Stimulated activated naive B cell treated with anti-CD40 and anti-IgM and Interleukin-4, amounts not matched to agents 10 μg/mL and 1 μg/mL and 100 μg/mL, for 72 hours (primary cell): ENCODE measurements at regions not wholly inside any gene's neighbourhood (a gene's known extent, or its start where the extent isn't known, plus 50 kb on each side); places are given as distances from the start of the nearest gene placed in this dataset.
"Not testable (repeated sequence)": the region's sequence is repeated elsewhere in the genome, so short reads cannot be mapped to it uniquely, and the experiment has no call there.

Experiments used
- ATAC-seq, 2 donors: fragments of 150-1000 bp; cut with Tn5 transposase; replicated peaks; 2 replicates each; pipeline ENCODE4 v1.10.0; 2021; ENCODE audit warnings: moderate library complexity in 1 of 2
- DNase-seq: peaks from one replicate; pipeline ENCODE4 v3.0.0; 2021
- H3K27ac Mint-ChIP-seq: one replicate; pipeline ENCODE4 v1.8.0; 2022; ENCODE audit warnings: mild to moderate bottlenecking, mixed read lengths
- H3K27me3 Mint-ChIP-seq, 2 donors: one replicate each; pipeline ENCODE4 v1.8.0; 2022; ENCODE audit warnings: mixed read lengths in 2 of 2
- H3K36me3 Mint-ChIP-seq, 2 donors: one replicate each; pipeline ENCODE4 v1.8.0; 2022; ENCODE audit warnings: mixed read lengths in 2 of 2, mild to moderate bottlenecking in 1 of 2
- H3K4me1 Mint-ChIP-seq, 2 donors: one replicate each; pipeline ENCODE4 v1.8.0; 2022; ENCODE audit warnings: mixed read lengths in 2 of 2, mild to moderate bottlenecking in 1 of 2
- H3K4me3 Mint-ChIP-seq, 2 donors: one replicate each; pipeline ENCODE4 v1.8.0; 2022; ENCODE audit warnings: mild to moderate bottlenecking in 2 of 2, mixed read lengths in 2 of 2, moderate library complexity in 1 of 2
- H3K9me3 Mint-ChIP-seq, 2 donors: one replicate each; pipeline ENCODE4 v1.8.0; 2022; ENCODE audit warnings: mixed read lengths in 2 of 2, mild to moderate bottlenecking in 1 of 2

DNA sequence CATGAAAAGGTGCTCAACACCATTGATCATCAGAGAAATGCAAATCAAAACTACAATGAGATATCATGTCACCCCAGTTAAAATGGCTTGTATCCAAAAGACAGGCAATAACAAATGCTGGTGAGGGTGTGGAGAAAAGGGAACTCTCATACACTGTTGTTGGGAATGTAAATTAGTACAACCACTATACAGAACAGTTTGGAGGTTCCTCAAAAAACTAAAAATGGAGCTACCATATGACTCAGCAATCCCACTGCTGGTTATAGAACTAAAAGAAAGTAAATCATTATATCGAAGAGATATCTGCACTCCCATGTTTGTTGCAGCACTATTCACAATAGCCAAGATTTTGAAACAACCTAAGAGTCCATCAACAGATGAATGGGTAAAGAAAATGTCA lies 238.0 kb downstream of the ZNF621 start:
- DNase-seq, H3K4me3 Mint-ChIP-seq, ATAC-seq, H3K27ac Mint-ChIP-seq, H3K36me3 Mint-ChIP-seq: not testable (repeated sequence)
- peaks cover 10 to 20% of the 10 kb centered on the region in 2 donors for H3K4me1 Mint-ChIP-seq
- H3K9me3 Mint-ChIP-seq, result peaks cover 23 to 28% of the 10 kb centered on the region in 2 donors
- H3K27me3 Mint-ChIP-seq, result peaks cover 8 to 10% of the 10 kb centered on the region in 2 donors

DNA sequence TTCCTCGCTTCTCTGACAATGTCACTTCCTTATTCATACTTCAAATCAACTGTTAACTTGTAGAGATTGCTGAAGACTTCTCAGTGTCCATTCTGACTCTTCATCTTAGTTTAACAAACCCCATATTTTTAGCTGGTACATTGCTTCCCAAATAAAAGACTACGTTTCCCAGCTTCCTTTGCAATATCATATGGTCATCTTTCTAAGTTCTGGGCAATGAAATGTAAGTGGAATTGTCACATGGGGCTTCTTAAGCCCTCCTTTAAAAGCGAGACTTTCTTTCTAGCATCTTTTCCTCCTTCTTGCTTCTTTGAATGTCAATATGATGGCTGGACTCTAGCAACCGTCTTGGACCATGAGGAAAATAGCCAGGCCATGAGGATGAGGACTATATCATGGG lies 239.0 kb downstream of the ZNF621 start:
- H3K4me1 Mint-ChIP-seq, result peaks cover 10 to 20% of the 10 kb centered on the region in 2 donors
- H3K36me3 Mint-ChIP-seq, result peaks cover 0 to 10% of the 10 kb centered on the region in 2 donors
- no peak overlapping the region for H3K4me3 Mint-ChIP-seq
- no peak for DNase-seq
- H3K27me3 Mint-ChIP-seq, result peaks cover 8 to 10% of the 10 kb centered on the region in 2 donors
- H3K27ac Mint-ChIP-seq, result no peak overlapping the region
- peaks cover 23 to 28% of the 10 kb centered on the region in 2 donors for H3K9me3 Mint-ChIP-seq
- ATAC-seq, result no peak

DNA sequence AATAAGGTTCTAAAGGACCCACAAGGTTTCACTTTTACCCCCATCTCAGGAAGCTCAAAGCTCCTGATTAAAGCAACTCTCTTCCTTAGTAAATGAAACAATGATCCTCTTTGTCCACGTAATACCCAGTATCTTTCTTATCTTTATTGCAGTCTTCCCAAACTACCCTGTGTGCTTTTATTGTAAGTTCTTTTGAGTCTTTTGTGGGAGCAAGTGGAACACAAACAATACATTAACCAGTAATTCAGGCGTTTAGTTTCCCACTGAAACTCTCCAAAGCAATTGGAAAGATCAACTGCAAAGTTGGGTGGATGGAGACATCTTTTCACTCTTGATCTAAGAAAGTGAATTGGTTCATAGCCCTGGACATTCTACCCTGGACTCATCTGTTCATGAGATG lies 240.0 kb downstream of the ZNF621 start:
- DNase-seq, result no peak
- Mint-ChIP-seq H3K4me1 (peaks cover 12 to 23% of the 10 kb centered on the region in 2 donors), H3K36me3 (peaks cover 0 to 10% of the 10 kb centered on the region in 2 donors), H3K4me3 (no peak overlapping the region), H3K27ac (no peak overlapping the region), H3K9me3 (peaks cover 23 to 28% of the 10 kb centered on the region in 2 donors), H3K27me3 (peaks cover 8 to 9% of the 10 kb centered on the region in 2 donors)
- ATAC-seq, result no peak

DNA sequence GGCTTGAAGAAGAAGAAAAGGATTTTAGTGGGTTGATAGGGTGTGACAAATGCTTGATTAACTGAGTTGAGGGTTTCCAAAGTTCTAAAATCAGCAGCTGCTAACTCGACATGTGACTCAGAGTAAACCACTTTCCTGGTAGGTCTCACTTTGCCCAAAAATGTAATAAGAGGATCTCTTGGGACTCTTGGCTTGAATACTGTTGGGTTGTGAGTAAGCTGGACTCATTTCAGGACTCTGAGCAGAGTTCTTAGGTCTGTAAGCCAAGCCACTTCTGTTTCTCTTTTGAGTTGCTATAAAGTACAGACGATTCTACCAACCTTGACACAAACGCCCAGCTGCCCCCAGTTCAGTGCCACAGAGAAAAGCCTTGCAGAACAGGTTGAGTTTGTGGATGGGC lies 241.1 kb downstream of the ZNF621 start:
- DNase-seq, result peak; percentile 38
- peak overlapping the region; percentile 93 for H3K27ac Mint-ChIP-seq
- peaks cover 15 to 21% of the 10 kb centered on the region in 2 donors for H3K9me3 Mint-ChIP-seq
- ATAC-seq, result peak; percentile 89 to 93
- H3K27me3 Mint-ChIP-seq, result peaks cover 0 to 7% of the 10 kb centered on the region in 2 donors
- peaks cover 0 to 5% of the 10 kb centered on the region in 2 donors for H3K36me3 Mint-ChIP-seq
- peaks cover 17 to 30% of the 10 kb centered on the region in 2 donors for H3K4me1 Mint-ChIP-seq
- H3K4me3 Mint-ChIP-seq, result peak overlapping the region; percentile 52 to 56

DNA sequence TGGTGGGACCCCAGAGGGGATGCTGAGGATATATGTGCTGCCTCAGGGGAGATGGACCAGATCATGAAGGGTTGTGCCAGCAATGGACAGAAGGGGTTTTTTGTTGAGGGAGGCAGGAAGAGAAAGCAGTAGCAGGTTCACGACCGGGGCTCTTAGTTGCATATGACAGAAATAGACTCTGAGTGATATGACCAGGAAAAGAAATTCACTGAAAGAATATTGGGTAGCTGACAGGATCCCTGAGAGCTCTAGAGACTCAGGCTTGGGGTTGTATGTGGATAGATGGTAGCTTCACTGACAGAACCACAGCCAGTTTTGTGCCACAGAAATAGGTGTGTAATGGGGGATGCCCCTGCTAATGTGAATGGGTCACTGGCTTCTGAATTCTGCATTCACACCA lies 241.6 kb downstream of the ZNF621 start:
- ATAC-seq (peak; percentile 53 to 59), DNase-seq (peak; percentile 20)
- Mint-ChIP-seq H3K27ac (peak overlapping the region; percentile 93), H3K27me3 (peaks cover 0 to 4% of the 10 kb centered on the region in 2 donors), H3K9me3 (peaks cover 15 to 18% of the 10 kb centered on the region in 2 donors), H3K4me3 (peak overlapping the region; percentile 52 to 56), H3K4me1 (peaks cover 17 to 30% of the 10 kb centered on the region in 2 donors), H3K36me3 (peaks cover 0 to 3% of the 10 kb centered on the region in 2 donors)

DNA sequence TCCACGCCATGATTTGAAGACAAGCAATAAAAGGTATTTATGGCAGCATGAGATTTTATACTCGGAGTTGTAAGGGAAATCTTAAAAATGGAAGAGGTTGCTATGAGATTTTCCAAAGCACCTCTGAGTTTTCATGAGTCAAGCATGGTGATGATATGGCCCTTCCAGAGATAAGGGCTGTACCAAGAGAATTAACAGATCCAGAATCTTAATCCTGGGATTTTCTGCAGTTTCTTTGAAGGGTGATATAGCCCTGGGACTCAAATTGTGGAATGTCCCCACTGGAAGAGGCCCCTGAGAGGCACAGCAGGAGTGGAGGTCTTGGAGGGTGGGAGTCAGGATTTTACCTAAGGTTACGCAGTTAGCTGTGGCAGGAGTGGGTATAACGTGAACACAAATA lies 243.3 kb downstream of the ZNF621 start:
- ATAC-seq, result no peak
- Mint-ChIP-seq H3K27me3 (no peaks in the 10 kb centered on the region), H3K4me1 (peaks cover 12 to 24% of the 10 kb centered on the region in 2 donors)

DNA sequence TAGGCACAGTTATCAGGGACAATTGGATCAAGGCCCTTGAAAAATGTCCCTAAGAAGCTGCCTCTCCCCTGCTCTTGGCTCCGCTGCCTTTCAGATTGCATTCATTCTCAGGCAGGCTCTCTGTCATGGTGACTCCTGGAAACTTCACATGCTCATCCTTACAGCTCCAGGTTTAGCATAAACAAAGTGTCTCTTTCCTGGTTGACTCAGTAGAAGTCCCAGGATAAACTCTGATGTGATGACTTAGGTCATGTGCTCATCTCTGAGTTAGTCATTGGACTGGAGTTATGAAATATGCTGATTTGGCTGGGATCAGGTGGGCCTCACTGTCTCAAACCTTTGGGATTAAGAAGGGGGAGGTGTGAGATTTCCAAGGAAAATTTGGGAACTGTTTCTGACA lies 243.8 kb downstream of the ZNF621 start:
- ATAC-seq (no peak), DNase-seq (no peak)
- no peak overlapping the region for H3K4me3 Mint-ChIP-seq
- no peaks in the 10 kb centered on the region for H3K27me3 Mint-ChIP-seq
- H3K27ac Mint-ChIP-seq, result no peak overlapping the region
- peaks cover 0 to 3% of the 10 kb centered on the region in 2 donors for H3K36me3 Mint-ChIP-seq
- peaks cover 12 to 23% of the 10 kb centered on the region in 2 donors for H3K4me1 Mint-ChIP-seq
- peaks cover 0 to 7% of the 10 kb centered on the region in 2 donors for H3K9me3 Mint-ChIP-seq

More for the DNA sequence above, 243.3 kb downstream of the ZNF621 start:
- Mint-ChIP-seq H3K36me3 (peaks cover 0 to 3% of the 10 kb centered on the region in 2 donors), H3K27ac (no peak overlapping the region), H3K9me3 (peaks cover 1 to 8% of the 10 kb centered on the region in 2 donors), H3K4me3 (no peak overlapping the region)
- DNase-seq, result no peak

DNA sequence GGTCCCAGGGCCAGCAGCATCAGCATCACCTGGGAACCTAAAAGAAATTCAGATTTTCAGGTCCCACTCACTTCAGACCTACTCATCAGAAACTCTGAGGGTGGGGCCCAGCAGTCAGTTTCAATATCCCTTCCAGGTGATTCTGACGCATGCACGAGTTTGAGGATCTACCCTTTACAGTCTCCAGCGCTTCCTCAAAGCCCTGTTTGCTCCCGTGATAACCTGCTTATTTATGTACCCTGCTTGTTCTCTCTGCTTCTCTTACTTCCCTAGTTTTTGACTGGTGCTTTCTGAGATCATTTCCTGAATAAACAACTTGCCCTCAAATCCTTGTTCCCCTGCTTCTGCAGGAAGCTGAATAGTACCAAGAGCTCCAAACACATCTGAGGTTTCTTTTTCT lies 245.3 kb downstream of the ZNF621 start:
- no peaks in the 10 kb centered on the region for H3K9me3 Mint-ChIP-seq

DNA sequence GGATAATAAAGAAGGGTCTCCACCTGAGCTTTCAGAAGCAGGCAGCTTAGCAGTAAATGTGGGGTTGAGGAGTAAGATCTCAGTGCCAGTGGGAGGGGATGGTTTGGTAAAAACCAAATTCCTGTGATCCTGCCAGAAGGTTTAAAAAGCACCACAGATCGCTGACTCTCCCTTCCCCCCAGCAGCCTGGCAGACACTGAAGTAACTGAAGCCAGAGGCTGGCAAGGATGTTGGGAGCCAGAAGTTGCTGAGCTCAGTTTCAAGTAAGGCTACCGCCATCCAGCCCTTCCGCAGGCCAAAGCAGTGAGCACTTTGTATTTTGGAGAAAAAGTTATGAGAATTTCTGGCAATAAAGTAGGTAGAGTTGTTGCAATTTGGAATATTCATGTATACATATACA lies 246.4 kb downstream of the ZNF621 start:
- no peak overlapping the region for H3K27ac Mint-ChIP-seq
- ATAC-seq (no peak), DNase-seq (no peak)
- peaks cover 10 to 18% of the 10 kb centered on the region in 2 donors for H3K4me1 Mint-ChIP-seq
- H3K36me3 Mint-ChIP-seq, result no peaks in the 10 kb centered on the region
- H3K27me3 Mint-ChIP-seq, result no peaks in the 10 kb centered on the region
- H3K9me3 Mint-ChIP-seq, result no peaks in the 10 kb centered on the region
- H3K4me3 Mint-ChIP-seq, result no peak overlapping the region

More for the DNA sequence above, 245.3 kb downstream of the ZNF621 start:
- Mint-ChIP-seq H3K27ac (no peak overlapping the region), H3K4me1 (peaks cover 12 to 23% of the 10 kb centered on the region in 2 donors), H3K4me3 (no peak overlapping the region), H3K27me3 (no peaks in the 10 kb centered on the region), H3K36me3 (no peaks in the 10 kb centered on the region)
- no peak for DNase-seq
- ATAC-seq, result peak; percentile 28 to 37

DNA sequence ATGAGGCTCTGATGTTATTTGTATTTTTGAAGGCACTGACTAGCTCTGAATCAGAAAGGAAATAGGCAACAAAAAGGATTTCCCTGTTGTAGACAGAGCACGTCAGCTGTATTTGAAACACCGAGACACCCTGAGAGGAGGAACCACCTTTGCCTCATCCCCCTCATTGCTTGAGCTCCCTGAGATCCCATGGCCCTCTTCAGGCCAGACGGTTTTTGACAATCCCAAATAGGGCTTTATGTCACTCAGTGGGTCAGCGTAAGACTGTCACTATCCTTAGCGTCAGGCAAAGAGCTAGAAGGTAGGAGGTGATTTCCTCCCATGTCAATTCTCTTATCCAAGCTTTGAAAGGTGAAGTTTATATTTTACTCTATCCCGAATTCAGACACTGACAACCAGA lies 254.3 kb downstream of the ZNF621 start:
- no peak for ATAC-seq
- no peak overlapping the region for H3K4me3 Mint-ChIP-seq
- H3K4me1 Mint-ChIP-seq, result no peaks in the 10 kb centered on the region

DNA sequence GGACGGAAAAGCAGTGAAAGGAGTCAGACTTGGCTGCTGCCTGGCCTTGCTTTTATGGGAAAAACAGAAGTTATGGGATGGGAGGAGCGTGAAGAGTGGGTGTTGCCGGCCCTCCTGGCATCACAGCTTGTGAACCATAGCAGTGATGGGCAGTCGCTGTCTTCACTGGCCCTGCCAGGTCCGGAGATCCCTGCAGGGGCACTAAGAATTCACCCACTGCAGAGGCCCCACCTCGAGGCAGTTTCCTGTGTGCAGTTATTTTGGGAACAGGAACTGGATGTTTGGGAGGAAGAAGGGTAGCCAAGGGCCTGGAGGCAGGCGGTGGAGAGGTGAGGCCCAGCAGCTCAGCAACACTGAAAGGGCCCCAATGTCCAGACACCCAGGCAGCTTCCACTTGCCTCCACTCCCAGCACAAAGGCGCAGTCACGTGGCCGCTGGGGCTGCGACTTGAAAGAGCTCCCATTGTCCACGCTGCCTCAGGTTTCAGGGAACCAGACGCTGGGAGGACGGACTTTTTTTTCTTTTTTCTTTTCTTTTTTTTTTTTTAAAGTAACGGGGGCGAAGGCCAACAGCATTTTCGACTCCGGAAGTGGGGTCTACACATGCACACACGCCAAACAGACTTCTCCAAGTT lies 255.6 kb downstream of the ZNF621 start:
- no peak overlapping the region for H3K4me3 Mint-ChIP-seq
- H3K4me1 Mint-ChIP-seq, result no peaks in the 10 kb centered on the region
- H3K27ac Mint-ChIP-seq, result no peak overlapping the region
- no peak for ATAC-seq
- DNase-seq, result no peak
- peaks cover 0 to 5% of the 10 kb centered on the region in 2 donors for H3K27me3 Mint-ChIP-seq
- no peaks in the 10 kb centered on the region for H3K36me3 Mint-ChIP-seq
- no peaks in the 10 kb centered on the region for H3K9me3 Mint-ChIP-seq

More for the DNA sequence above, 254.3 kb downstream of the ZNF621 start:
- no peaks in the 10 kb centered on the region for H3K9me3 Mint-ChIP-seq
- H3K27ac Mint-ChIP-seq, result no peak overlapping the region
- no peaks in the 10 kb centered on the region for H3K36me3 Mint-ChIP-seq
- peaks cover 0 to 3% of the 10 kb centered on the region in 2 donors for H3K27me3 Mint-ChIP-seq
- no peak for DNase-seq

DNA sequence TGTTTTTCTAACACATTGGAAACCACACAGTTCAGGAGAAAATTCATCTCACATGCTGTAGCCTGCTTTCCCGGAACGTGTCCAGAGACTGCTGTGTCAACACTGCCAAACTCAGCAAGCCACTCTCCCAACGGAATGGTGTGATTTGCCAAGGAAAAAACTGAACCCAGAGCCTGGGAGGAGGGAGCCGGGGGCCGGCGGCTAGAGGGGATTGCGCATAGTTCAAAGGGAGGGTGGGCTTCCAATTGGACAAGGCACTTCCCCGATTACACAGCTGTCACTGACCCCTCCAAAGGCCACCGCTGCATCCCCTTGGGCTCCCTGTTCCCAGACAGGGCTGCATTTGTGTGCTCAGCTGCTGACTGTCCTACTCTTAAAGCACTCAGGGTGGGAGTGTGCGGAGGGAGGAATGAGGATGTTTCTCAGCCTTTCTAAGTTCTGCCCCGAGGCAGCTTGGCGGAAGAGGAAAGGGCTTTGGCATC lies 256.2 kb downstream of the ZNF621 start:
- H3K27me3 Mint-ChIP-seq, result peaks cover 0 to 9% of the 10 kb centered on the region in 2 donors
- no peak for DNase-seq

DNA sequence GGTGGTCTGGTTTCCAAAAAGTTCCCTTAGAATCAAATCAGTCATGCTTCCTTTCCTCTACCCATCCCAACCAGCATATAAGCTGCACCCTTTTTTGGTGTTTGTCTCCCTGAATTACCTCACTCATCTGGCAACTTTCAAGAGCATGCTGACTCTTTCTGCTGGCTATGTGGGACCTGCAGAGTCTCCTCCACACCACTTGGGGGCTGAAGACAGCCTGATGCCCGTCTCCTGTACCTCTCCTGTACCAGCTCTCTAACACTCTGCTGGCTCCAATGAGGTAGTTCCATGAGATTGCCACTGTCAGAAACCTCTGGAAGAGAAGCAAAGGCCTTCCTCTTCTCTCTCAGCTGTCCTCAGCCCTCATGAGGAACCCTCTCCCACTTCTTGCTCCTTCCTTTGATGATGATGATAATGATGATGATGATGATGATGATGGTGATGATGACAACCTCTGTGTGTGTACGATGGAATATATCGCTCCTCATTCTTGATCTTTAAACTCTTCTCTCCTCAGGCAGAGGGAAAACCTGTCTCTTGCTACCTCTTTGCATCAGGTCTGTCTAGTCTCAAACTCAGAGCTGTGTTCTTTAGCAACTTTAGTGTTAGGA lies 257.5 kb downstream of the ZNF621 start:
- Mint-ChIP-seq H3K9me3 (peaks cover 0 to 4% of the 10 kb centered on the region in 2 donors), H3K36me3 (peaks cover 0 to 6% of the 10 kb centered on the region in 2 donors)

More for the DNA sequence above, 256.2 kb downstream of the ZNF621 start:
- no peaks in the 10 kb centered on the region for H3K36me3 Mint-ChIP-seq
- H3K27ac Mint-ChIP-seq, result no peak overlapping the region
- no peak for ATAC-seq
- H3K4me1 Mint-ChIP-seq, result no peaks in the 10 kb centered on the region
- no peak overlapping the region for H3K4me3 Mint-ChIP-seq
- no peaks in the 10 kb centered on the region for H3K9me3 Mint-ChIP-seq

DNA sequence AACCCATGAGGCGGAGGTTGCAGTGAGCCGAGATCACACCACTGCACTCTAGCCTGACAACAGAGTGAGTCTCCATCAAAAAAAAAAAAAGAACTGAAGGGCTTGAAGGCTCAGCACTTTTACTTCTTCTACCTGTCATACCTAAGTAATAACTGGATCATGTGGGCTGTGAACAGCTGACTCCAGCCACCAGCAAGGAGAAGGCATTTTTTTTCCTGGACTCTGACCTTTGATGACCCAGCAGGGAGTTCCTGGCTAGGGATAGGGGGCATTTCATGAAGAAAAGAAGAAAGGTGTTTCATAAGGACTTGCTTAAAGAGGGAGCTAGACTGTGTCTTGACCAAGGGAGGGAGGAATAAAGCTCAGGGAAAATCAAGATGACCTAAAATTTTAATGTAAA lies 266.0 kb downstream of the ZNF621 start:
- peaks cover 0 to 8% of the 10 kb centered on the region in 2 donors for H3K4me1 Mint-ChIP-seq
- H3K9me3 Mint-ChIP-seq, result peaks cover 8 to 11% of the 10 kb centered on the region in 2 donors
- no peak for DNase-seq
- H3K36me3 Mint-ChIP-seq, result peaks cover 0 to 9% of the 10 kb centered on the region in 2 donors
- H3K4me3 Mint-ChIP-seq, result no peak overlapping the region
- peaks cover under 1 to 9% of the 10 kb centered on the region in 2 donors for H3K27me3 Mint-ChIP-seq
- no peak overlapping the region for H3K27ac Mint-ChIP-seq
- no peak for ATAC-seq

More for the DNA sequence above, 257.5 kb downstream of the ZNF621 start:
- Mint-ChIP-seq H3K27me3 (peaks cover 0 to 9% of the 10 kb centered on the region in 2 donors), H3K4me1 (no peaks in the 10 kb centered on the region), H3K4me3 (no peak overlapping the region), H3K27ac (no peak overlapping the region)
- peak; percentile 46 to 75 for ATAC-seq
- DNase-seq, result no peak
